Calu3 (cell line): ENCODE measurements at regions not wholly inside any gene's neighbourhood (a gene's known extent, or its start where the extent isn't known, plus 50 kb on each side); places are given as distances from the start of the nearest gene placed in this dataset.
"Not testable (repeated sequence)": the region's sequence is repeated elsewhere in the genome, so short reads cannot be mapped to it uniquely, and the experiment has no call there.

Experiments used
- BruUV-seq: library from RNA; stranded (reverse); fragments of 400-500 nt; replicated peaks from 2 replicates; lab custom pipeline; 2021; lab: Mats Ljungman, UMichigan
- CTCF ChIA-PET: fragments of 300-600 bp; sonication (Branson Sonifier 250); formaldehyde crosslinking; loops from one replicate; lab custom pipeline; 2022; ENCODE audit warnings: antibody characterized with exemption; lab: Charles Lee
- DNase-seq: peaks from one replicate; pipeline ENCODE4 v3.0.0; 2022
- H3K27ac Mint-ChIP-seq: one replicate; pipeline ENCODE4 v1.8.0; 2022; ENCODE audit warnings: mixed read lengths; ENCODE audit not compliant: unreplicated experiment
- H3K27me3 Mint-ChIP-seq: one replicate; pipeline ENCODE4 v1.8.0; 2022; ENCODE audit warnings: mixed read lengths; ENCODE audit not compliant: unreplicated experiment
- H3K36me3 Mint-ChIP-seq: one replicate; pipeline ENCODE4 v1.8.0; 2022; ENCODE audit warnings: mild to moderate bottlenecking, moderate library complexity, mixed read lengths; ENCODE audit not compliant: insufficient read depth, unreplicated experiment
- H3K4me1 Mint-ChIP-seq: one replicate; pipeline ENCODE4 v1.8.0; 2022; ENCODE audit warnings: mild to moderate bottlenecking, low read depth, mixed read lengths; ENCODE audit not compliant: unreplicated experiment
- H3K4me3 Mint-ChIP-seq: one replicate; pipeline ENCODE4 v1.8.0; 2022; ENCODE audit warnings: mild to moderate bottlenecking, low read depth, moderate library complexity, mixed read lengths; ENCODE audit not compliant: unreplicated experiment
- H3K9me3 Mint-ChIP-seq: one replicate; pipeline ENCODE4 v1.8.0; 2022; ENCODE audit warnings: low read depth, mixed read lengths; ENCODE audit not compliant: unreplicated experiment
- CTCF ChIP-seq: fragments of 200-600 bp; IDR thresholded peaks from one replicate; pipeline ENCODE4 v1.8.0; 2022; ENCODE audit warnings: antibody characterized with exemption; ENCODE audit not compliant: unreplicated experiment
- intact Hi-C: fragments of 100-400 bp; cut with micrococcal nuclease; formaldehyde crosslinking; loops from one replicate; pipeline ENCODE4 v1.10.0; 2022; ENCODE audit not compliant: unreplicated experiment

- no peak for DNase-seq
- no peaks in the 10 kb centered on the region for H3K27me3 Mint-ChIP-seq
- no peaks in the 10 kb centered on the region for H3K9me3 Mint-ChIP-seq
- intact Hi-C loops, result no loop called here
- no peak overlapping the region for H3K4me3 Mint-ChIP-seq
- peaks cover 24% of the 10 kb centered on the region for H3K4me1 Mint-ChIP-seq
- CTCF ChIA-PET, result interaction anchor here (0.7 kb wide), 1 partner anchor 49 kb away, joined by 3 read pairs; no protein-coding TSS in a partner anchor
- H3K36me3 Mint-ChIP-seq, result no peaks in the 10 kb centered on the region
- no peak overlapping the region for H3K27ac Mint-ChIP-seq
- BruUV-seq, result no TSS peak
- no peak for TF ChIP-seq CTCF
Observed at GRCh38 chr2:18267501-18267900, 293.0 kb downstream of the RDH14 start.

- peaks cover 24% of the 10 kb centered on the region for H3K4me1 Mint-ChIP-seq
- H3K36me3 Mint-ChIP-seq, intact Hi-C loops, CTCF ChIA-PET, H3K4me3 Mint-ChIP-seq, H3K27me3 Mint-ChIP-seq, H3K9me3 Mint-ChIP-seq, BruUV-seq, DNase-seq, H3K27ac Mint-ChIP-seq: not testable (repeated sequence)
Observed at GRCh38 chr2:18266699-18267098, 293.8 kb downstream of the RDH14 start.

- Mint-ChIP-seq H3K4me1 (peaks cover 24% of the 10 kb centered on the region), H3K4me3 (no peak overlapping the region), H3K9me3 (no peaks in the 10 kb centered on the region), H3K27me3 (no peaks in the 10 kb centered on the region), H3K36me3 (no peaks in the 10 kb centered on the region), H3K27ac (no peak overlapping the region)
- intact Hi-C loops, result no loop called here
- DNase-seq, result no peak
- no TSS peak for BruUV-seq
- peak; percentile 31 for TF ChIP-seq CTCF
- CTCF ChIA-PET, result interaction anchor here (1.2 kb wide), 1 partner anchor 10 kb away, joined by 3 read pairs; no protein-coding TSS in a partner anchor
Observed at GRCh38 chr2:18265614-18266586, 294.6 kb downstream of the RDH14 start.

GRCh38 chr2:18262601-18263000 is 297.9 kb downstream of the RDH14 start:
- Mint-ChIP-seq H3K27ac (no peak overlapping the region), H3K27me3 (no peaks in the 10 kb centered on the region), H3K4me1 (peaks cover 13% of the 10 kb centered on the region), H3K4me3 (no peak overlapping the region), H3K36me3 (no peaks in the 10 kb centered on the region), H3K9me3 (no peaks in the 10 kb centered on the region)
- intact Hi-C loops, result no loop called here
- TF ChIP-seq CTCF, result no peak
- CTCF ChIA-PET, result no interaction called here
- no TSS peak for BruUV-seq
- no peak for DNase-seq
